ENCODE measurements at regions not wholly inside any gene's neighbourhood (a gene's known extent, or its start where the extent isn't known, plus 50 kb on each side); places are given as distances from the start of the nearest gene placed in this dataset.

- TF ChIP-seq RERE (CRISPR knock-in tag; IDR thresholded peaks at IDR 0.05; ENCODE audit: borderline replicate concordance) (no peak), GABPA (tag; conservative IDR thresholded peaks at IDR 0.05; ENCODE audit: low read depth) (no peak), ZNF41 (CRISPR knock-in tag; conservative IDR thresholded peaks at IDR 0.05) (no peak), ZNF407 (IDR thresholded peaks at IDR 0.05; ENCODE audit: low read depth) (no peak), ZNF239 (CRISPR knock-in tag; IDR thresholded peaks at IDR 0.05) (no peak), SMAD3 (CRISPR knock-in tag; conservative IDR thresholded peaks at IDR 0.05) (0 out of 2 replicates have a peak, but pooled peaks have one; percentile 28), ZNF57 (CRISPR knock-in tag; IDR thresholded peaks at IDR 0.05) (no peak), TAF9B (IDR thresholded peaks at IDR 0.05; ENCODE audit: partially characterized antibody) (no peak), ZNF589 (CRISPR knock-in tag; IDR thresholded peaks at IDR 0.05; ENCODE audit: low read depth) (peak; percentile 95), ZBTB12 (CRISPR knock-in tag; IDR thresholded peaks at IDR 0.05) (no peak), NCOA2 (IDR thresholded peaks at IDR 0.05; ENCODE audit: partially characterized antibody in 2 of 2) (no peak), ZNF444 (CRISPR knock-in tag; IDR thresholded peaks at IDR 0.05) (no peak)
Observed at GRCh38 chr12:124227951-124228711, 66.8 kb upstream of the RFLNA start (continued).
